22Rv1 (cell line): ENCODE measurements at regions not wholly inside any gene's neighbourhood (a gene's known extent, or its start where the extent isn't known, plus 50 kb on each side); places are given as distances from the start of the nearest gene placed in this dataset.

Experiments
- ZFX ChIP-seq: fragments of 450-650 bp; IDR thresholded peaks from 2 replicates; pipeline ENCODE4 v1.6.1; 2017; ENCODE audit warnings: antibody characterized with exemption, borderline replicate concordance
- TF ChIP-seq, protein P1 (sequence below): fragments of 450-650 bp; IDR thresholded peaks from 2 replicates; pipeline ENCODE4 v1.5.1; 2017; ENCODE audit warnings: mild to moderate bottlenecking

DNA sequence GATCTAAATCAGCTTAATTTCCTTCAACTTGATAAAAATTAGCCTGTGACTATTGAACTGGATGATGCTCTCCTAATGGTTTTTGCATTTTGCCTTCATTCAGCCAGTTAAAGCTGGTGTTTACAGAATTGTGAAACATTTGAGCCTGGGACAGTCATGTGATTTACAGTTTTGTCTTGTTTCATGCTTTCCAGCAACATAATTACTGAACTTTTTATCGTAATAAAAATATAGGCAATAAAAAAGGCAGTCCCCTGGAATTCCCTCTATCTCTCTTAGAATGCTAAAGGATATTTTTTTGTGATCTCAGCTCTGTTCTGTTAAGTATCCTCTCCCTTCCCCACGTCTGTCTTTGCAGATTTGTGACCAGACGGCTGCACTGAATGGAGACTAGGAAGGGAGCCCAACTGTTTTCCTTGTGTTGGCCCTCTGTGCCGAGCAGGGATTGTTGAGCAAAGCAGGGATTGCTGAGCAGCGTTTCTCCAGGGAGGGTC lies 70.3 kb upstream of the RGL1 start:
- TF ChIP-seq, protein P1, sequence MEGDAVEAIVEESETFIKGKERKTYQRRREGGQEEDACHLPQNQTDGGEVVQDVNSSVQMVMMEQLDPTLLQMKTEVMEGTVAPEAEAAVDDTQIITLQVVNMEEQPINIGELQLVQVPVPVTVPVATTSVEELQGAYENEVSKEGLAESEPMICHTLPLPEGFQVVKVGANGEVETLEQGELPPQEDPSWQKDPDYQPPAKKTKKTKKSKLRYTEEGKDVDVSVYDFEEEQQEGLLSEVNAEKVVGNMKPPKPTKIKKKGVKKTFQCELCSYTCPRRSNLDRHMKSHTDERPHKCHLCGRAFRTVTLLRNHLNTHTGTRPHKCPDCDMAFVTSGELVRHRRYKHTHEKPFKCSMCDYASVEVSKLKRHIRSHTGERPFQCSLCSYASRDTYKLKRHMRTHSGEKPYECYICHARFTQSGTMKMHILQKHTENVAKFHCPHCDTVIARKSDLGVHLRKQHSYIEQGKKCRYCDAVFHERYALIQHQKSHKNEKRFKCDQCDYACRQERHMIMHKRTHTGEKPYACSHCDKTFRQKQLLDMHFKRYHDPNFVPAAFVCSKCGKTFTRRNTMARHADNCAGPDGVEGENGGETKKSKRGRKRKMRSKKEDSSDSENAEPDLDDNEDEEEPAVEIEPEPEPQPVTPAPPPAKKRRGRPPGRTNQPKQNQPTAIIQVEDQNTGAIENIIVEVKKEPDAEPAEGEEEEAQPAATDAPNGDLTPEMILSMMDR = no peak
- no peak for TF ChIP-seq ZFX
